SK-N-SH (cell line): ENCODE measurements at regions not wholly inside any gene's neighbourhood (a gene's known extent, or its start where the extent isn't known, plus 50 kb on each side); places are given as distances from the start of the nearest gene placed in this dataset.

ENCODE experiments used
- CTCF ChIP-seq: fragments of 200-600 bp; sonication (generic); IDR thresholded peaks from 2 replicates; pipeline ENCODE4 v1.6.1; 2017; ENCODE audit warnings: antibody characterized with exemption, mild to moderate bottlenecking, moderate library complexity
- POLR2AphosphoS5 ChIP-seq: IDR thresholded peaks from 2 replicates; pipeline ENCODE4 v1.6.1; 2012; ENCODE audit warnings: low read depth, low read length
- REST ChIP-seq: IDR thresholded peaks from 2 replicates; pipeline ENCODE4 v1.6.1; 2012; ENCODE audit warnings: mild to moderate bottlenecking, low read depth, low read length, moderate library complexity
- TAF1 ChIP-seq: IDR thresholded peaks from 2 replicates; pipeline ENCODE4 v1.6.1; 2012; ENCODE audit warnings: low read depth, mild to moderate bottlenecking, low read length, moderate library complexity, borderline replicate concordance
- USF2 ChIP-seq: fragments of 150-350 bp; IDR thresholded peaks from 2 replicates; pipeline ENCODE4 v1.6.1; 2017; ENCODE audit warnings: antibody characterized with exemption, low read length, low read depth, borderline replicate concordance
- YY1 ChIP-seq: IDR thresholded peaks from 2 replicates; pipeline ENCODE4 v1.4.0; 2012; ENCODE audit warnings: low read depth, mild to moderate bottlenecking
- TF ChIP-seq, protein P1 (sequence below): IDR thresholded peaks from 2 replicates; pipeline ENCODE4; 2012
- TF ChIP-seq, protein P2 (sequence below): IDR thresholded peaks from 2 replicates; pipeline ENCODE4 v1.4.0; 2012; ENCODE audit warnings: low read depth, borderline replicate concordance

DNA sequence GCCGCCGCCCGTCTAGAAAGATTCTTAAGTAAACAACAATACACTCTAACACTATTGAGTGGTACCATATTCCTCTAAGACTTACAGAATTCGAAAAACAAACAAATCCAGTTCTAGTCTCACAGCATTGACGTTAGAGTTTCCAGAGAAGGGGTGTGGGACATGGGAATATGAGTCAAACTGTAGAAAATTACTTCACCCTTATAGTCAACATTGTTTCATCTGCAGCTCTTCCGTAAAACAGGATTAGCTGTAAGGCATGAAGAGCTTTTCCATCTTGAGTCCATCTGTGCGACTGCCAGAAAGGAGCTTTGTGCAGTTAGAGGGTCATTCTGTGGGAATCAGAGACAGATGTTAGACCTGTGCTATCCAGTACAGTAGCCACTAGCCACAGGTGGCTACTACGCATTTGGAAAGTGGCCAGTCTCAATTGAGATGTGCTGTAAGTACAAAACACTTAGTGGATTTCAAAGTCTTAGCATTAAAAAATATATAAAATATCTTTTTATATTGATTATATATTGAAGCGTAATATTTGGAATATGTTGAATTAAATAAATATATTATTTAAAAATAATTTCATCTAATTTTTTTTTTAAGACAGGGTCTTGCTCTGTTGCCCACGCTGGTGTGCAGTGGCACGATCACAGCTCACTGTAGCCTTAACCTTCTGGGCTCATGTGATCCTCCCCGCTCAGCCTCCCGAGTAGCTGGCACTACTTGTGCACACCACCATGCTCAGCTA lies 79.8 kb upstream of the MPP7 start:
- TF ChIP-seq CTCF = no peak
- TF ChIP-seq, protein P1, sequence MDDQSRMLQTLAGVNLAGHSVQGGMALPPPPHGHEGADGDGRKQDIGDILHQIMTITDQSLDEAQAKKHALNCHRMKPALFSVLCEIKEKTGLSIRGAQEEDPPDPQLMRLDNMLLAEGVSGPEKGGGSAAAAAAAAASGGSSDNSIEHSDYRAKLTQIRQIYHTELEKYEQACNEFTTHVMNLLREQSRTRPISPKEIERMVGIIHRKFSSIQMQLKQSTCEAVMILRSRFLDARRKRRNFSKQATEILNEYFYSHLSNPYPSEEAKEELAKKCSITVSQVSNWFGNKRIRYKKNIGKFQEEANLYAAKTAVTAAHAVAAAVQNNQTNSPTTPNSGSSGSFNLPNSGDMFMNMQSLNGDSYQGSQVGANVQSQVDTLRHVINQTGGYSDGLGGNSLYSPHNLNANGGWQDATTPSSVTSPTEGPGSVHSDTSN = no peak
- TF ChIP-seq, protein P2, sequence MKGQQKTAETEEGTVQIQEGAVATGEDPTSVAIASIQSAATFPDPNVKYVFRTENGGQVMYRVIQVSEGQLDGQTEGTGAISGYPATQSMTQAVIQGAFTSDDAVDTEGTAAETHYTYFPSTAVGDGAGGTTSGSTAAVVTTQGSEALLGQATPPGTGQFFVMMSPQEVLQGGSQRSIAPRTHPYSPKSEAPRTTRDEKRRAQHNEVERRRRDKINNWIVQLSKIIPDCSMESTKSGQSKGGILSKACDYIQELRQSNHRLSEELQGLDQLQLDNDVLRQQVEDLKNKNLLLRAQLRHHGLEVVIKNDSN = no peak
- TF ChIP-seq TAF1 = no peak
- no peak for TF ChIP-seq YY1
- TF ChIP-seq REST = no peak
- TF ChIP-seq POLR2AphosphoS5 = no peak
- TF ChIP-seq USF2 = no peak
